ENCODE measurements at regions not wholly inside any gene's neighbourhood (a gene's known extent, or its start where the extent isn't known, plus 50 kb on each side); places are given as distances from the start of the nearest gene placed in this dataset.

GRCh38 chr6:22690446-22690845 lies 121.1 kb downstream of the HDGFL1 start:
- no peak for DNase-seq
- no peak overlapping the region for H3K4me3 ChIP-seq (ENCODE audit: low read depth, low read length)
- H3K9me3 ChIP-seq (ENCODE audit: severe bottlenecking), result no peaks in the 10 kb centered on the region
- no peaks in the 10 kb centered on the region for H3K27me3 ChIP-seq (ENCODE audit: insufficient read depth, low read depth, severe bottlenecking)
- H3K27ac ChIP-seq, result no peak overlapping the region
- TF ChIP-seq, protein P1, sequence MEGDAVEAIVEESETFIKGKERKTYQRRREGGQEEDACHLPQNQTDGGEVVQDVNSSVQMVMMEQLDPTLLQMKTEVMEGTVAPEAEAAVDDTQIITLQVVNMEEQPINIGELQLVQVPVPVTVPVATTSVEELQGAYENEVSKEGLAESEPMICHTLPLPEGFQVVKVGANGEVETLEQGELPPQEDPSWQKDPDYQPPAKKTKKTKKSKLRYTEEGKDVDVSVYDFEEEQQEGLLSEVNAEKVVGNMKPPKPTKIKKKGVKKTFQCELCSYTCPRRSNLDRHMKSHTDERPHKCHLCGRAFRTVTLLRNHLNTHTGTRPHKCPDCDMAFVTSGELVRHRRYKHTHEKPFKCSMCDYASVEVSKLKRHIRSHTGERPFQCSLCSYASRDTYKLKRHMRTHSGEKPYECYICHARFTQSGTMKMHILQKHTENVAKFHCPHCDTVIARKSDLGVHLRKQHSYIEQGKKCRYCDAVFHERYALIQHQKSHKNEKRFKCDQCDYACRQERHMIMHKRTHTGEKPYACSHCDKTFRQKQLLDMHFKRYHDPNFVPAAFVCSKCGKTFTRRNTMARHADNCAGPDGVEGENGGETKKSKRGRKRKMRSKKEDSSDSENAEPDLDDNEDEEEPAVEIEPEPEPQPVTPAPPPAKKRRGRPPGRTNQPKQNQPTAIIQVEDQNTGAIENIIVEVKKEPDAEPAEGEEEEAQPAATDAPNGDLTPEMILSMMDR (IDR thresholded peaks at IDR 0.05; ENCODE audit: low read depth, low read length), result no peak
- no peaks in the 10 kb centered on the region for H3K36me3 ChIP-seq

GRCh38 chr6:22694092-22694724 lies 124.8 kb downstream of the HDGFL1 start:
- TF ChIP-seq, protein P1 (IDR thresholded peaks at IDR 0.05; ENCODE audit: low read depth, low read length), result no peak
- Histone ChIP-seq H3K4me3 (ENCODE audit: low read depth, low read length) (no peak overlapping the region), H3K9me3 (ENCODE audit: severe bottlenecking) (no peaks in the 10 kb centered on the region), H3K27me3 (ENCODE audit: insufficient read depth, low read depth, severe bottlenecking) (no peaks in the 10 kb centered on the region), H3K27ac (no peak overlapping the region), H3K36me3 (no peaks in the 10 kb centered on the region)
- DNase-seq, result no peak

DNA sequence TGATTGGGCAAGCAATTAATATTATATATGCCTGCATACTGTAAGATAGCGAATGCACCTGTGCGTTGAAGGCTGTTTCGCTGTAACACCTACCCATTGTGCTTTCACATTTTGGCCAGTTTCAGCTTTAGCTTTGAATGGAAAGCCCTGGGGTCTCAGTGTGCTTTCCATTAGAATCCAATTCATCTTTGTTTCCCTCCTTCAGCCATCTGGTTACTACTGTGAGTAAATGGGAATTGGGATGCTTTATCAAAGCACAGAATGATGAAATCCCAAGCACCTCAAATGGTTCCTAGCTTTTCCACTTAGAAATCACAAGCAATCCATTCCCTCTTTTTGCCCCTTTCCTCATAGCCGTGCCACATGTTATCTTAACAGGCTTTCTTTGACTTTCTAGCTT lies 127.1 kb downstream of the HDGFL1 start:
- H3K36me3 ChIP-seq, result no peaks in the 10 kb centered on the region
- DNase-seq, result no peak
- TF ChIP-seq, protein P1 (IDR thresholded peaks at IDR 0.05; ENCODE audit: low read depth, low read length), result no peak
- no peaks in the 10 kb centered on the region for H3K9me3 ChIP-seq (ENCODE audit: severe bottlenecking)
- no peaks in the 10 kb centered on the region for H3K27me3 ChIP-seq (ENCODE audit: insufficient read depth, low read depth, severe bottlenecking)
- H3K4me3 ChIP-seq (ENCODE audit: low read depth, low read length), result no peak overlapping the region
- no peak overlapping the region for H3K27ac ChIP-seq

DNA sequence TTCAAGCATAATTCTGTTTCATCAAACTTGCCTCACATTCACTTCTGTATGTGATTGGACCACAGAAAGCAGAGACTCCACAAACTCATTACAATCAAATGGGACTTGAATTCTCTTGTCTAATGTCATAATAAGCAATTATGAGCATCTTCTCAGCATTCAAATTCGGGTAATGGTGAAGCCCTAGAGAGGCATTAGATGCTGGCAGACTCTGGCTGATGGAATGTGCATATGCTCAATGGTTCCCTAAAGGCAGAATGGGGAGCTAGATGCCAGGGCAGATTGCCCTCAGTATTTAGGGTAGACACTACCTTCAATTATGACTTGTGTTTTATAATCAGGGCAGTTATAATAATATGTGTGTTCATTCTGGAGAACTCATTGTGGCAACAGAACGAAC lies 127.9 kb downstream of the HDGFL1 start:
- TF ChIP-seq, protein P1 (IDR thresholded peaks at IDR 0.05; ENCODE audit: low read depth, low read length), result no peak
- no peak overlapping the region for H3K4me3 ChIP-seq (ENCODE audit: low read depth, low read length)
- H3K27me3 ChIP-seq (ENCODE audit: insufficient read depth, low read depth, severe bottlenecking), result no peaks in the 10 kb centered on the region
- no peak for DNase-seq
- H3K9me3 ChIP-seq (ENCODE audit: severe bottlenecking), result no peaks in the 10 kb centered on the region
- H3K27ac ChIP-seq, result no peak overlapping the region
- H3K36me3 ChIP-seq, result no peaks in the 10 kb centered on the region

GRCh38 chr6:22699151-22699550 lies 129.8 kb downstream of the HDGFL1 start:
- no peak overlapping the region for H3K27ac ChIP-seq
- no peaks in the 10 kb centered on the region for H3K27me3 ChIP-seq (ENCODE audit: insufficient read depth, low read depth, severe bottlenecking)
- TF ChIP-seq, protein P1 (IDR thresholded peaks at IDR 0.05; ENCODE audit: low read depth, low read length), result no peak
- H3K36me3 ChIP-seq, result no peaks in the 10 kb centered on the region
- DNase-seq, result no peak
- no peaks in the 10 kb centered on the region for H3K9me3 ChIP-seq (ENCODE audit: severe bottlenecking)
- H3K4me3 ChIP-seq (ENCODE audit: low read depth, low read length), result no peak overlapping the region

DNA sequence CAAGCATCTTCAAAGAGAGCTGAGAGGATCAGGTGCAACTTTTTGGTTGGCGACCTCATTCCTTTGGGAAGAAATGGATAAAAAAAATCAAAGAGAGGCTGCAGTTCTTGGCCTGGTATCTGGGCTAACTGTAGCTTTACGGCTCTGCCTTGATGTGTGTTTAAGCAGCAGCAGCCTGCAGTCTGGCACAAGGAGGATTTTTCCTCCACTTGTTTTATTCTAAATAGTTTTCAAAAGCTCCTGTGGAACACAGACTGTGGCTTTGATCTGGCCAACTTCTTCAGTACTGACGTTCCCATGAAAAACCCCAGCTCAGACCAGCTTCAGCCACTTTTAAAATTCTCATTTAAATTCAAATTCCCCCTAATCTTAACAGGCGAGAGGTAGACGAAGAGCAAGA lies 137.3 kb downstream of the HDGFL1 start:
- Histone ChIP-seq H3K4me3 (ENCODE audit: low read depth, low read length) (no peak overlapping the region), H3K27ac (no peak overlapping the region), H3K36me3 (no peaks in the 10 kb centered on the region), H3K9me3 (ENCODE audit: severe bottlenecking) (no peaks in the 10 kb centered on the region), H3K27me3 (ENCODE audit: insufficient read depth, low read depth, severe bottlenecking) (no peaks in the 10 kb centered on the region)
- DNase-seq, result no peak
- TF ChIP-seq, protein P1 (IDR thresholded peaks at IDR 0.05; ENCODE audit: low read depth, low read length), result no peak
